ENCODE measurements at regions not wholly inside any gene's neighbourhood (a gene's known extent, or its start where the extent isn't known, plus 50 kb on each side); places are given as distances from the start of the nearest gene placed in this dataset.

DNA sequence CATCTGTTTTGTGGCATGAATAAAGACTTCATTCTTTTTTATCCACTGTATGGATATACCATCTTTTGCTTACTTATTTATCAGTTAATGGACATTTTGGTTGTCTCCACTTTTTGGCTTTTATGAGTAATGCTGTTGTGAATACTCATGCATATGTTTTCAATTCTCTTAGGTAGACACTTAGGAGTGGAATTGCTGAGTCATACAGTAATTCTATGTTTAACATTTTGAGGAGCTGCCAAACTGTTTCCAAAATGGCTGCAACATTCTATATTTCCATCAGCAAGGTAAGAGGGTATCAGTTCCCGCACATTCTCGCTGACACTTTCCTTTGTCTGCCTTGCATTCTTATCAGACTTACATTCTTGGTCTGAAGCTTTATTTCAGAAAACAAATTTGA lies 191.1 kb downstream of the WNT5A start:
- H4K20me1 ChIP-seq (ENCODE audit: insufficient read depth, low read length), result no peaks in the 10 kb centered on the region
- no peak overlapping the region for H3K4me2 ChIP-seq (ENCODE audit: insufficient read depth, low read length)
- no peaks in the 10 kb centered on the region for H3K27me3 ChIP-seq (ENCODE audit: insufficient read depth, low read length)
- no peak overlapping the region for H2AFZ ChIP-seq (ENCODE audit: low read length)
- no peaks in the 10 kb centered on the region for H3K79me2 ChIP-seq (ENCODE audit: insufficient read depth, low read length)
- no peak overlapping the region for H3K27ac ChIP-seq (ENCODE audit: low read depth, low read length)
- no peaks in the 10 kb centered on the region for H3K9me3 ChIP-seq (ENCODE audit: low read depth, low read length)
- TF ChIP-seq, protein P1, sequence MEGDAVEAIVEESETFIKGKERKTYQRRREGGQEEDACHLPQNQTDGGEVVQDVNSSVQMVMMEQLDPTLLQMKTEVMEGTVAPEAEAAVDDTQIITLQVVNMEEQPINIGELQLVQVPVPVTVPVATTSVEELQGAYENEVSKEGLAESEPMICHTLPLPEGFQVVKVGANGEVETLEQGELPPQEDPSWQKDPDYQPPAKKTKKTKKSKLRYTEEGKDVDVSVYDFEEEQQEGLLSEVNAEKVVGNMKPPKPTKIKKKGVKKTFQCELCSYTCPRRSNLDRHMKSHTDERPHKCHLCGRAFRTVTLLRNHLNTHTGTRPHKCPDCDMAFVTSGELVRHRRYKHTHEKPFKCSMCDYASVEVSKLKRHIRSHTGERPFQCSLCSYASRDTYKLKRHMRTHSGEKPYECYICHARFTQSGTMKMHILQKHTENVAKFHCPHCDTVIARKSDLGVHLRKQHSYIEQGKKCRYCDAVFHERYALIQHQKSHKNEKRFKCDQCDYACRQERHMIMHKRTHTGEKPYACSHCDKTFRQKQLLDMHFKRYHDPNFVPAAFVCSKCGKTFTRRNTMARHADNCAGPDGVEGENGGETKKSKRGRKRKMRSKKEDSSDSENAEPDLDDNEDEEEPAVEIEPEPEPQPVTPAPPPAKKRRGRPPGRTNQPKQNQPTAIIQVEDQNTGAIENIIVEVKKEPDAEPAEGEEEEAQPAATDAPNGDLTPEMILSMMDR (IDR thresholded peaks at IDR 0.05; ENCODE audit: extremely low read depth, low read depth, low read length), result no peak
- DNase-seq (ENCODE audit: insufficient read length, low spot score, missing footprints), result no peak
- no peaks in the 10 kb centered on the region for H3K36me3 ChIP-seq (ENCODE audit: insufficient read depth, low read length)
- H3K4me3 ChIP-seq (ENCODE audit: insufficient read depth, low read length), result no peak overlapping the region
- no peaks in the 10 kb centered on the region for H3K4me1 ChIP-seq (ENCODE audit: insufficient read depth, low read length)

DNA sequence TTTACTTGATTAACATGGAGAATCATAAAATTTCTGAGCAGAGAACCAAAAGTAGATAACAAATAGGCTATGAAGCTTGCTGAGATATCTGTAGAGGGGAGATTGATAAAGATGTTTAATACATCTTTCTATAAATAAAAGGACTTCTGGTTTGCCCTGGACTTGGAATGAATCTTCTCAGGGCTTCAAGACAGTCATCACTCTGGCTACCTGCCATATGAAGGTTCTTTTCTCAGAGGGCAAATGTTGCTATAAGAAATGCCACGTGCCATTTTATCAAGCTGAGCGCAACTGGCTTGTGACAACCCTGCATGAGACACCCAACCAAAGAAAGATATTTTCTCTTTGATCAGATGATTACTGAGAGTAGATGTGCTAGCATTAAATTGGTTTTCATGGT lies 192.5 kb downstream of the WNT5A start:
- no peak overlapping the region for H3K4me2 ChIP-seq (ENCODE audit: insufficient read depth, low read length)
- no peaks in the 10 kb centered on the region for H3K79me2 ChIP-seq (ENCODE audit: insufficient read depth, low read length)
- H3K27me3 ChIP-seq (ENCODE audit: insufficient read depth, low read length), result no peaks in the 10 kb centered on the region
- TF ChIP-seq, protein P1 (IDR thresholded peaks at IDR 0.05; ENCODE audit: extremely low read depth, low read depth, low read length), result no peak
- DNase-seq (ENCODE audit: insufficient read length, low spot score, missing footprints), result no peak
- no peak overlapping the region for H3K27ac ChIP-seq (ENCODE audit: low read depth, low read length)
- no peaks in the 10 kb centered on the region for H3K9me3 ChIP-seq (ENCODE audit: low read depth, low read length)
- H4K20me1 ChIP-seq (ENCODE audit: insufficient read depth, low read length), result no peaks in the 10 kb centered on the region
- no peaks in the 10 kb centered on the region for H3K4me1 ChIP-seq (ENCODE audit: insufficient read depth, low read length)
- no peak overlapping the region for H2AFZ ChIP-seq (ENCODE audit: low read length)
- H3K4me3 ChIP-seq (ENCODE audit: insufficient read depth, low read length), result no peak overlapping the region
- H3K36me3 ChIP-seq (ENCODE audit: insufficient read depth, low read length), result no peaks in the 10 kb centered on the region

DNA sequence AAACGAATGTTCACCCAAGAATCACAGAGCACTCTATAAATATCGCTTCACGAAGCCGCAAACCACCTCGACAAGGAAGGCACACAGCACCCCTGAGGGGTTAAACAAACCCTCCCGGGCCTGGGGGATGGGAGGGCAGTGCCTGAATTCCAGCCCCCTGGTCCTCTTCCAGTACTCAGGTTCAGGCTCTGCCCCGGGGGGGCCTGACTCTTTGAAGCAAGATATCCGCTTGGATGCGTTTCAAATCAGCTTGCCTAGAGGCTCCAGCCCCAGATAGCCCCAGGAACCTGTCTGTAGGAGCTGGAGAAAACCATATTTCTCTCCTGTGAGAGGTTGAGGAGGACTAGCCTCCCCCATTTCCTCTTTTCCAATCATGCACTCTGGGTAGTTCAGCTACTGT lies 194.7 kb downstream of the WNT5A start:
- H3K4me3 ChIP-seq (ENCODE audit: insufficient read depth, low read length), result no peak overlapping the region
- no peaks in the 10 kb centered on the region for H3K4me1 ChIP-seq (ENCODE audit: insufficient read depth, low read length)
- H3K36me3 ChIP-seq (ENCODE audit: insufficient read depth, low read length), result no peaks in the 10 kb centered on the region
- no peaks in the 10 kb centered on the region for H4K20me1 ChIP-seq (ENCODE audit: insufficient read depth, low read length)
- no peak overlapping the region for H2AFZ ChIP-seq (ENCODE audit: low read length)
- DNase-seq (ENCODE audit: insufficient read length, low spot score, missing footprints), result no peak
- H3K9me3 ChIP-seq (ENCODE audit: low read depth, low read length), result no peaks in the 10 kb centered on the region
- TF ChIP-seq, protein P1 (IDR thresholded peaks at IDR 0.05; ENCODE audit: extremely low read depth, low read depth, low read length), result no peak
- H3K27me3 ChIP-seq (ENCODE audit: insufficient read depth, low read length), result no peaks in the 10 kb centered on the region
- no peaks in the 10 kb centered on the region for H3K79me2 ChIP-seq (ENCODE audit: insufficient read depth, low read length)
- H3K4me2 ChIP-seq (ENCODE audit: insufficient read depth, low read length), result no peak overlapping the region
- no peak overlapping the region for H3K27ac ChIP-seq (ENCODE audit: low read depth, low read length)

DNA sequence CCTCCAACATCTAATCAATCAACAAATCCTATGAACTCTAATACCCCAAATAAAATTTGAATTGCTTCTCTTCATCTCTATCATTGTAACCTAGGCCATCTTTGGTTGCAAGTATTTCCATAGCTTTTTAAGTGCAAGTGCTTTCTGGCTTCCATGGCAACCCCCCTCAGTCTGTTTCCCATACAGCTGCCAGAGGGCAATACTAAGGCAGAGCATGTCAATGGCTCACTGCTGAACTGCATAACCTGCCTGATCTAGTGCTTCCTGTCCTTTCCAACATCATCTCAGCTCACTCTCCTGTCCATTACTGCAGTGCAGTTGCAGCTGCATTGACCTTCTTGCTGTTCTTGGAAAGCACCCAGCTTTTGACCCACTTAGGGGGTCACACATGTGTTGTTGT lies 198.4 kb downstream of the WNT5A start:
- Histone ChIP-seq H3K9me3 (ENCODE audit: low read depth, low read length) (no peaks in the 10 kb centered on the region), H4K20me1 (ENCODE audit: insufficient read depth, low read length) (no peaks in the 10 kb centered on the region), H3K4me1 (ENCODE audit: insufficient read depth, low read length) (peaks cover 16% of the 10 kb centered on the region), H3K36me3 (ENCODE audit: insufficient read depth, low read length) (no peaks in the 10 kb centered on the region), H3K79me2 (ENCODE audit: insufficient read depth, low read length) (no peaks in the 10 kb centered on the region), H3K4me3 (ENCODE audit: insufficient read depth, low read length) (no peak overlapping the region), H3K27me3 (ENCODE audit: insufficient read depth, low read length) (no peaks in the 10 kb centered on the region), H3K4me2 (ENCODE audit: insufficient read depth, low read length) (no peak overlapping the region), H3K27ac (ENCODE audit: low read depth, low read length) (no peak overlapping the region), H2AFZ (ENCODE audit: low read length) (no peak overlapping the region)
- no peak for DNase-seq (ENCODE audit: insufficient read length, low spot score, missing footprints)
- TF ChIP-seq, protein P1 (IDR thresholded peaks at IDR 0.05; ENCODE audit: extremely low read depth, low read depth, low read length), result no peak
